Small intestine (tissue), 7 donors: ENCODE measurements at regions not wholly inside any gene's neighbourhood (a gene's known extent, or its start where the extent isn't known, plus 50 kb on each side); places are given as distances from the start of the nearest gene placed in this dataset.

Source experiments
- DNase-seq, 2 donors: peaks; one replicate each; pipeline versions ENCODE4 v3.0.0 to v3.0.0-alpha.2; 2013
- FAIRE-seq: peaks from 2 replicates; lab custom pipeline; 2012; peaks lifted over from hg19 to GRCh38; lab: Jason Lieb, UNC
- H3K27ac ChIP-seq, 3 donors: one replicate each; pipeline ENCODE4 v1.5.1; 2013; ENCODE audit warnings: low read length in 2 of 3, mild to moderate bottlenecking in 2 of 3, control low read depth in 1 of 3, inconsistent platforms in 1 of 3, low read depth in 1 of 3, moderate library complexity in 1 of 3
- H3K27me3 ChIP-seq, 3 donors: one replicate each; pipeline ENCODE4 v1.6.1; 2013; ENCODE audit warnings: low read length in 3 of 3, inconsistent platforms in 1 of 3; ENCODE audit not compliant: control insufficient read depth in 3 of 3, insufficient read depth in 3 of 3
- H3K36me3 ChIP-seq, 3 donors: one replicate each; pipeline ENCODE4 v1.6.1; 2013; ENCODE audit warnings: low read length in 3 of 3, inconsistent platforms in 1 of 3, low read depth in 1 of 3, mild to moderate bottlenecking in 1 of 3, moderate library complexity in 1 of 3; ENCODE audit not compliant: control insufficient read depth in 3 of 3, insufficient read depth in 2 of 3
- H3K4me1 ChIP-seq, 3 donors: one replicate each; pipeline ENCODE4 v1.6.1; 2013; ENCODE audit warnings: low read length in 2 of 3, inconsistent platforms in 1 of 3, low read depth in 1 of 3, mild to moderate bottlenecking in 1 of 3, moderate library complexity in 1 of 3; ENCODE audit not compliant: control insufficient read depth in 3 of 3, insufficient read depth in 2 of 3
- H3K4me3 ChIP-seq, 3 donors: one replicate each; pipeline ENCODE4 v1.5.1; 2013; ENCODE audit warnings: low read length in 3 of 3, control low read depth in 1 of 3, inconsistent platforms in 1 of 3, low read depth in 1 of 3, mild to moderate bottlenecking in 1 of 3, moderate library complexity in 1 of 3
- H3K9me3 ChIP-seq, 2 donors: one replicate each; pipeline ENCODE4 v1.6.1; 2013; ENCODE audit warnings: low read depth in 1 of 2, low read length in 1 of 2; ENCODE audit not compliant: control insufficient read depth in 2 of 2, insufficient read depth in 1 of 2
- WGBS, 3 donors: extraction: QIAGEN DNeasy Blood & Tissue Kit; methylation state at CpG; one replicate each; pipeline ENCODE4 v1.1.7; 2013; 5-methylcytosine and 5-hydroxymethylcytosine counted together
- donor health status: healthy with polysubstance abuse.
- donor health status: control.
- donor health status: control.
- donor health status: Bipolar disorder and iron deficiency.
- donor health status: healthy.

DNA sequence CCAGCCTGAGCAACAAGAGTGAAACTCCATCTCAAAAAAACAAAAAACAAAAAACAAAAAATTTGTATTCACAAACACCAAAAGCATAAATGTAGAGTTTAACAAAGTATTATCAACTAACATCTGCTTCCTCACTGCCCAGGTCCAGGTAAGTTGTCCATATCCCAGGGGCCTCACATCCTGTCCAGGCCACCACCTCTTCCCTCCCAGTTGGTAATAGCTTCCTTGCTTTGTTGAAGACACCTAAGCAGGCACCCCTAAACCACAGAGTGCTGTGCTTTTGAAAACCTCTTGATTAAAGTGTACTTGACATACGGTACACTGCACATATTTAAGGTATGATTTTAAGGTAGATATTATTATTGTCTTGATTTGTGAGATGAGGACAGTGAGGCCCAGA lies 299.8 kb downstream of the SHQ1 start:
- H3K36me3 ChIP-seq, result no peaks in the 10 kb centered on the region
- no peaks in the 10 kb centered on the region for H3K4me1 ChIP-seq
- H3K27ac ChIP-seq, result no peak overlapping the region
- no peak overlapping the region for H3K4me3 ChIP-seq
- H3K9me3 ChIP-seq, result no peaks in the 10 kb centered on the region
- FAIRE-seq (no peak), DNase-seq (no peak)
- 0 to 52% (median 7%) methylated on average over 1 of the region's 1 CpG for WGBS, 3 donors
- H3K27me3 ChIP-seq, result no peaks in the 10 kb centered on the region

DNA sequence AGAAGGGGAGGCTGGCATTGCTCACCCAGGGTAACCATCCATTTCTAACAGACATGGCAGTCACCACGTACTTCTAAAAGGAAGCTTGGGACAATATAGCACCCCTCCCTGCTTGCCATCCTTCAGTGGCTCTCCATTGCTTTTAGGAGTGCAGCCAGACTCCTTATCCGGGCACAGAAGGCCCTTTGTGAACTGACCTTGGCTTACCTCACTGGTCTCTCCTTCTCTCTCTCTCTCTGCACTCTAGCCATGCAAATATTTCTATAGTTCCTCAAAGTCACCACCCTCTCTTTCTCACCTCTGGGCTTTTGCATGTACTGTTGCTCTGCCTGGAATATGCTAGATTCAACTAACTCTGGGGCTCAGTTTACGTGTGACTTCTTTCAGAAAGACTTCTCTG lies 301.1 kb downstream of the SHQ1 start:
- Histone ChIP-seq H3K4me3 (no peak overlapping the region), H3K9me3 (no peaks in the 10 kb centered on the region), H3K36me3 (no peaks in the 10 kb centered on the region), H3K27me3 (no peaks in the 10 kb centered on the region), H3K27ac (no peak overlapping the region), H3K4me1 (no peaks in the 10 kb centered on the region)
- DNase-seq (no peak), FAIRE-seq (no peak)
- 70 to 81% (median 72%) methylated on average over 3 of the region's 3 CpGs for WGBS, 3 donors

DNA sequence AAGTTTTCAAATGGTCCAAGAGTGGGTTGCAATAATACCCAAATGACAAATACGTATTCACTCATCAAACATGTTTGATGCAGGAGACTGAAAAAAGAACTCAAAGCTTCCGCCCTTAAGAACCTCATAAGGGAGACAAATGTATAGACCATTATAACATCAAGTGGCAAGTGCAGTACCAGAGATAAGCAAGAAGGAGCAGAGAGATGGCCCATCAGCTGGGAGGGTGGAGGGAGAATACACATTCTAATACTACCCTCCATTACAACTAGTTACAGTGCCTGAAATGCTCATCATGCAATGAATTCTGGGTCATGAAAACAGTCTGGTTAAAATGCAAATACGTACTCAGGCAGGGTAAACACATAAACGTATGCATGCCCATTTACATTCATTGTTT lies 304.0 kb downstream of the SHQ1 start:
- H3K4me1 ChIP-seq, result no peaks in the 10 kb centered on the region

DNA sequence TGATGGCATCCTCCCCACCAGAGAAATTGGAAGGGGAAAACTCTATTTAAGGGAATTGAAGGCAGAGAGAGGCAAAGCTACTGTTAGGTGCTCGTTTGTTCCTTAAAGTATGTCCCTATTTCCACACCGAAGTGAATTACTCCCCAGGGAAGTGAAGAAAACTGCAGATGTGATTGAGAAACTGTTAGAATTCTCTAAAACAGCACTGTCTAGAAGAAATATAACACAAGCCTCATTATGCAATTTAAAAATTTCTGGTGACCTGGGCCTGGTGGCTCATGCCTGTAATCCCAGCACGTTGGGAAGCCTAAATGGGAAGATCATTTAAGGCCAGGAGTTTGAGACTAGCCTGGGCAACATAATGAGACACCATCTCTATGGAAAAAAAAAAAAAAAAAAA lies 305.0 kb downstream of the SHQ1 start:
- no peaks in the 10 kb centered on the region for H3K36me3 ChIP-seq
- FAIRE-seq (no peak), DNase-seq (no peak)
- H3K9me3 ChIP-seq, result peaks cover 0 to 7% of the 10 kb centered on the region in 2 donors
- H3K27me3 ChIP-seq, result no peaks in the 10 kb centered on the region
- H3K4me1 ChIP-seq, result no peaks in the 10 kb centered on the region
- WGBS, 3 donors, result 69 to 86% (median 81%) methylated on average over 3 of the region's 3 CpGs
- H3K27ac ChIP-seq, result no peak overlapping the region
- no peak overlapping the region for H3K4me3 ChIP-seq

More for the DNA sequence above, 304.0 kb downstream of the SHQ1 start:
- Histone ChIP-seq H3K27me3 (no peaks in the 10 kb centered on the region), H3K4me3 (no peak overlapping the region), H3K27ac (no peak overlapping the region), H3K36me3 (no peaks in the 10 kb centered on the region), H3K9me3 (peaks cover 0 to 7% of the 10 kb centered on the region in 2 donors)
- FAIRE-seq (no peak), DNase-seq (no peak)
- WGBS, 3 donors, result 83 to 91% (median 91%) methylated on average over 4 of the region's 4 CpGs

DNA sequence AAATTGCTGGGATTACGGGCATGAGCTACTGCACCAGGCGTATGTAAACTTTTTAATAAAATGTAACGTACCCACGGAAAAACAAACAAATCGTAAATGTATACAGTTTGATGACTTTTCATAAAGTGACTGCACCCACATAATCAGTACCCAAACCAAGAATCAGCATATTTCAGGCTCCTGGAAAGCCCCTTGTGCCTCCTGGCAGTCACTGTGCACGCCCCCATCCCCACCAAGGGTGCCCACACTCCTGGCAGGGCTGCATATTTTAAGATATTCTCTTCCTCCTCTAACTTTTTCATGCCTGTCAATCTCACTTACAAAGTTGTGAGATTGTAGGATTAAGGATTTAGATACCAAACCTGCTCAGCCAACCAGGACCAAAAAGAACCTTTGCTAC lies 305.5 kb downstream of the SHQ1 start:
- WGBS, 3 donors, result 41 to 65% (median 44%) methylated on average over 6 of the region's 6 CpGs
- H3K27me3 ChIP-seq, result no peaks in the 10 kb centered on the region
- peaks cover 0 to 7% of the 10 kb centered on the region in 2 donors for H3K9me3 ChIP-seq
- H3K4me3 ChIP-seq, result no peak overlapping the region
- H3K27ac ChIP-seq, result no peak overlapping the region
- no peaks in the 10 kb centered on the region for H3K4me1 ChIP-seq
- no peak for DNase-seq
- FAIRE-seq, result no peak
- H3K36me3 ChIP-seq, result no peaks in the 10 kb centered on the region

DNA sequence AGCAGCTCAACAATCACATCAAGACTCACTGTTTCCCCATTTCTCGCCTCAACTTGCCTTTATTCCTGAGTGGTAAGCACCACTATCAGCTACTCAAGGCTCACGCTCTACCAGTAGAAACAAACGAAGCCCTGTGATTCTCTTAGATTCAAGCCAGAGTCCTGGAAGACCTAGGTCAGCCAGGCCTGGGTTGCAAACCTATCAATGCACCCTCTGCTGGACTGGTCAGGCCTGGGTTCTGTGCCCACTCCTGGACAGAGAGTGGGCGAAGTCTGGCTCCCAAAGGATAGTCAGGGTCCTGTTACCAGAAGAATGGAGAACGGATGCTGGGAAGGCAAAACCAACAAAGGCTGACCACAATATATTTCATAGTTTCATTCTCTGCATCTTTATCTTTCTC lies 308.4 kb downstream of the SHQ1 start:
- no peaks in the 10 kb centered on the region for H3K4me1 ChIP-seq
- FAIRE-seq (no peak), DNase-seq (no peak)
- no peak overlapping the region for H3K4me3 ChIP-seq
- no peak overlapping the region for H3K27ac ChIP-seq
- 87 to 92% (median 91%) methylated on average over 5 of the region's 5 CpGs for WGBS, 3 donors
- no peaks in the 10 kb centered on the region for H3K27me3 ChIP-seq
- H3K36me3 ChIP-seq, result no peaks in the 10 kb centered on the region
- H3K9me3 ChIP-seq, result peaks cover 0 to 7% of the 10 kb centered on the region in 2 donors

DNA sequence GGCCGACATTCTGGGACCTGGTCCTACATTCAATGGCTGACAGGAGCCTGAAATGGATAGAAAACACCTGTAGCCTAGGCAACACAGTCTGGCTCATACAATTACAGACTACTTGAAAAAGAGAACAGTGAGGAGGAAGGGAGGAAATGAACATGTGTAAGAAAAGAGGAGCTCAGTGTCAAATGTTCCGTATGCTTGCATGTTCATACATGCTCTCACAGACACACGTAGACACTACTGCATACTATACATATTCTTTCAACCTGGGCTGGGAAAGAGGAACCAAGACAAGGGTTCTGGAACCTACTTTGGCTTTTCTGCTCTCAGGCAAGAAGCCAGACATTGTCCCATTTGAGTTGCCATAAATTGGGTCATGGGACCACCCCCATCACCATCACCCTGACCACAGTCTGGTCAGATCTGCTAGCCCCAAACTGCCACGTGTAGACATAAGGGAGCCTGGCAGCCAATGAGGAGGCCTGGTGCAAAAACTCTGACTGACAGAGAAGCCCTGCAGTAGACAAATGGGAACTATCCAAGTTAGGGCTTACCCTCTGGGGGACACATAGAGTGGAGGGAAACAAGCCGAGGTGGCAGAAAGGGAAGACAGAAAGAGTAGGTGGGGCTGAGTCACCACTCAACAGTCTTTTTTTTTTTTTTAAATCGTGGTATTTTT lies 310.0 kb downstream of the SHQ1 start:
- no peak overlapping the region for H3K27ac ChIP-seq
- no peak for FAIRE-seq

DNA sequence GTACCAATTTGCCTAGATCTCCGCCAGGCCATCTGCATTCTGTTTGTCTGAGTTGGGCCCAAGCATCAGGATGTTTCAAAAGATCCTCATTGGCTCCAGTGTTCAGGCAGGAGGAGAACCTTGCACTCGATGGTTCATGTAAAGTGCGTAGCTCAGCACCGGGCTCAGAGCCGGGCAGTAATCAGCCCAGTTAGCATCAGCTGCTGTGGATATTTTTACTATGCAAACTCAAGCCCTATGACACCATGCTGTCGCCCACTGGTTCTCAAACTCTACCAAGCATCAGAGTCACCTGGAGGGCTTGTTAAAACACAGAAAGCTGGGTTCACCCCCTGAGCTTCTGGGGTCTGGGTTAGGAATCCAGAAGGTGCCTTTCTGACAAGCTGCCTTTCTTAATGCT lies 310.8 kb downstream of the SHQ1 start:
- WGBS, 3 donors, result 90 to 94% (median 91%) methylated on average over 6 of the region's 6 CpGs
- H3K27me3 ChIP-seq, result no peaks in the 10 kb centered on the region
- H3K4me1 ChIP-seq, result no peaks in the 10 kb centered on the region
- FAIRE-seq, result no peak
- no peak overlapping the region for H3K27ac ChIP-seq
- no peak for DNase-seq
- peaks cover 0 to 7% of the 10 kb centered on the region in 2 donors for H3K9me3 ChIP-seq
- H3K4me3 ChIP-seq, result no peak overlapping the region
- no peaks in the 10 kb centered on the region for H3K36me3 ChIP-seq

More for the DNA sequence above, 310.0 kb downstream of the SHQ1 start:
- no peaks in the 10 kb centered on the region for H3K27me3 ChIP-seq
- H3K9me3 ChIP-seq, result peaks cover 0 to 7% of the 10 kb centered on the region in 2 donors
- no peaks in the 10 kb centered on the region for H3K4me1 ChIP-seq
- no peaks in the 10 kb centered on the region for H3K36me3 ChIP-seq
- DNase-seq, result no peak
- WGBS, 3 donors, result 64 to 65% (median 65%) methylated on average over 6 of the region's 6 CpGs
- H3K4me3 ChIP-seq, result no peak overlapping the region

DNA sequence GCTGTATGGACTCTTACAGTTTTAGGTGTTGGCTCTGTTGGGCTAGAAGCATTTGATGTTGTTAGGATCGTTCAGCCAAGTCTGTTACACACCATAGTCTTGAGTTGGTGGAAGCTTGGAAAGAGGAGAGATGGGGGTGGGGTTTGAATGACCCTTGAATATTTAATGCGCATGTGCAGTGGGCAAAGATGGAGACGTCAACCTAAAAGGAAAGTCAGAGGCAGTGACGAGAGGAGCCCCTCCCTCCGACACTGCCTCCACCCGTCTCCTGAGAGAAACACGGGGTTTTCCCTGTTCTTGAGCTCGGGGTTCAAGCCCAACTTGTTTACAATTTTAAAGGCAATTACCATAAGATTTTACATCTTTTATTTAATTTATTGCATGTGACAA lies 311.4 kb downstream of the SHQ1 start:
- no peak for DNase-seq
- Histone ChIP-seq H3K9me3 (peaks cover 0 to 7% of the 10 kb centered on the region in 2 donors), H3K27ac (no peak overlapping the region), H3K4me1 (no peaks in the 10 kb centered on the region), H3K36me3 (no peaks in the 10 kb centered on the region), H3K4me3 (no peak overlapping the region), H3K27me3 (no peaks in the 10 kb centered on the region)
- WGBS, 3 donors, result 82 to 89% (median 86%) methylated on average over 8 of the region's 8 CpGs
- FAIRE-seq, result no peak
